ENCODE measurements at regions not wholly inside any gene's neighbourhood (a gene's known extent, or its start where the extent isn't known, plus 50 kb on each side); places are given as distances from the start of the nearest gene placed in this dataset.

DNA sequence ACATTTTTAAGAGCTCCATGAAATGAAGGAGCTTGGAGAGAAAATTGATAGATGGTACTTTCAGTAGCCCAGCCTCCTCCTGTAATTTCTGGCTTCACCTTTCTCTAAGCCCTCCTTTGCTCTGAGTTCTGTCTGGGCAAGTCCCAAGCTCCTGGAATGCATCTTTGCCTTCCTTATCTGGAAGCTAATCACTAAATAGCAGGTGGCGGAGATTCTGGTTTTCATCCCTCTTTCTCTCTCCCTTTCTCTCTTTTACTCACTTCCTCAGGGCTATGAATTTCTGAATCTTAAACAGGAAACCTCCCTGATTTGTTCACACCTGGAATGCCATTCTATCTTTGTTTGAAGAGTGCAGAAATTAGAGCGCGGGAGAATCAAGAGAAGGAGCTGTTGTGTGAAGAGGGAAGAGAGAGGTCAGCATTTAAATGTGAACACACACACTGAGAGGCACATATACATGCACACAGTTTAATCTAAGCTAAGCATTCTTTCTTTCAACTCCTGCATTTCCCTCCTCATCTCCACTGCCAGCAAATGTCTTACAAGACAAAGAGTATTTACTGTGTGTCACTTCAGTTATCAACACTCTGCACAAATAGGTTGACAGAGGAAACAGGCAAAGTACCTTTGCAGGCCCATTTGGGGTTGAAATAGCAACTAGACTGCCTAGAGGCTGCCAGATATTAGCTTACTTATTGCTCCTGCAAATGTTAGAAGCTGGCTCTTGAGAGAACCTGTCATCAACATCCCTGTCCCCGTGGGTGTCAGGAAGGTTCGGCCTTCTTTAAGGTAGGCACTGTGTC, 199.4 kb upstream of the CAMK1G start:
- TF ChIP-seq, protein P1, sequence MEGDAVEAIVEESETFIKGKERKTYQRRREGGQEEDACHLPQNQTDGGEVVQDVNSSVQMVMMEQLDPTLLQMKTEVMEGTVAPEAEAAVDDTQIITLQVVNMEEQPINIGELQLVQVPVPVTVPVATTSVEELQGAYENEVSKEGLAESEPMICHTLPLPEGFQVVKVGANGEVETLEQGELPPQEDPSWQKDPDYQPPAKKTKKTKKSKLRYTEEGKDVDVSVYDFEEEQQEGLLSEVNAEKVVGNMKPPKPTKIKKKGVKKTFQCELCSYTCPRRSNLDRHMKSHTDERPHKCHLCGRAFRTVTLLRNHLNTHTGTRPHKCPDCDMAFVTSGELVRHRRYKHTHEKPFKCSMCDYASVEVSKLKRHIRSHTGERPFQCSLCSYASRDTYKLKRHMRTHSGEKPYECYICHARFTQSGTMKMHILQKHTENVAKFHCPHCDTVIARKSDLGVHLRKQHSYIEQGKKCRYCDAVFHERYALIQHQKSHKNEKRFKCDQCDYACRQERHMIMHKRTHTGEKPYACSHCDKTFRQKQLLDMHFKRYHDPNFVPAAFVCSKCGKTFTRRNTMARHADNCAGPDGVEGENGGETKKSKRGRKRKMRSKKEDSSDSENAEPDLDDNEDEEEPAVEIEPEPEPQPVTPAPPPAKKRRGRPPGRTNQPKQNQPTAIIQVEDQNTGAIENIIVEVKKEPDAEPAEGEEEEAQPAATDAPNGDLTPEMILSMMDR (conservative IDR thresholded peaks at IDR 0.05) = no peak
- no peak for TF ChIP-seq EZH2 (IDR thresholded peaks at IDR 0.05; ENCODE audit: low read depth)

Data from PC-9 (cell line).